Effector memory CD8-positive, alpha-beta T cell (primary cell): ENCODE measurements at regions not wholly inside any gene's neighbourhood (a gene's known extent, or its start where the extent isn't known, plus 50 kb on each side); places are given as distances from the start of the nearest gene placed in this dataset.

Experiments used
- ATAC-seq: fragments of 150-1000 bp; cut with Tn5 transposase; replicated peaks from 2 replicates; pipeline ENCODE4 v1.10.0; 2021; ENCODE audit warnings: mild to moderate bottlenecking, moderate library complexity
- DNase-seq, 3 experiments: peaks; one replicate each; pipeline ENCODE4 v3.0.0; 2021
- H3K27ac Mint-ChIP-seq, 2 donors: one replicate each; pipeline ENCODE4 v1.8.0; 2022; ENCODE audit warnings: mild to moderate bottlenecking in 2 of 2, mixed read lengths in 2 of 2, moderate library complexity in 2 of 2
- H3K27me3 Mint-ChIP-seq, 2 donors: one replicate each; pipeline ENCODE4 v1.8.0; 2022; ENCODE audit warnings: mixed read lengths in 2 of 2
- H3K36me3 Mint-ChIP-seq: one replicate; pipeline ENCODE4 v1.8.0; 2022; ENCODE audit warnings: mild to moderate bottlenecking, moderate library complexity, mixed read lengths; ENCODE audit not compliant: insufficient read depth
- H3K4me1 Mint-ChIP-seq, 2 donors: one replicate each; pipeline ENCODE4 v1.8.0; 2022; ENCODE audit warnings: low read depth in 2 of 2, mixed read lengths in 2 of 2
- H3K4me3 Mint-ChIP-seq, 2 donors: one replicate each; pipeline ENCODE4 v1.8.0; 2022; ENCODE audit warnings: mild to moderate bottlenecking in 2 of 2, mixed read lengths in 2 of 2, moderate library complexity in 2 of 2
- H3K9me3 Mint-ChIP-seq, 2 donors: one replicate each; pipeline ENCODE4 v1.8.0; 2022; ENCODE audit warnings: mixed read lengths in 2 of 2

DNA sequence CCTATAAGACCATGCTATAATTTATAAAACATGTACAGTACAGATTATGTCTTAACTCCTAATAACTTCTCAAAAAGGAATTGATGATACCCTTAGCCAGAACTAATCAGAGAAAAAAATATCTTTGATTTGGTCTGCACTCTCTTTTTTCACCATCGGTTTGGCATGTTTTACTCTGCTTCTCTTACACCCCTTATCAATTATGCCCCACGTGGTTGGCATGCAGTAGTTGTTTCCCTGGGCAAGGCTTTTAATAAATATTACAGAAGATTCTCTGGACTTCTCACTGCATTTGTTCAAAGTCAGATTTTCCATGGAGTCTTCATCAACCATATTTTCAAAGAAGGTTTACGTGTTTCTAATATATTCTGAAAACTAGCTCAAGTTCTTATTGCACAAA lies 167.4 kb upstream of the LRIG3 start:
- Mint-ChIP-seq H3K27me3 (no peaks in the 10 kb centered on the region), H3K27ac (no peak overlapping the region), H3K9me3 (peaks cover under 1 to 8% of the 10 kb centered on the region in 2 donors), H3K4me3 (no peak overlapping the region), H3K4me1 (no peaks in the 10 kb centered on the region), H3K36me3 (no peaks in the 10 kb centered on the region)
- no peak for DNase-seq
- no peak for ATAC-seq

DNA sequence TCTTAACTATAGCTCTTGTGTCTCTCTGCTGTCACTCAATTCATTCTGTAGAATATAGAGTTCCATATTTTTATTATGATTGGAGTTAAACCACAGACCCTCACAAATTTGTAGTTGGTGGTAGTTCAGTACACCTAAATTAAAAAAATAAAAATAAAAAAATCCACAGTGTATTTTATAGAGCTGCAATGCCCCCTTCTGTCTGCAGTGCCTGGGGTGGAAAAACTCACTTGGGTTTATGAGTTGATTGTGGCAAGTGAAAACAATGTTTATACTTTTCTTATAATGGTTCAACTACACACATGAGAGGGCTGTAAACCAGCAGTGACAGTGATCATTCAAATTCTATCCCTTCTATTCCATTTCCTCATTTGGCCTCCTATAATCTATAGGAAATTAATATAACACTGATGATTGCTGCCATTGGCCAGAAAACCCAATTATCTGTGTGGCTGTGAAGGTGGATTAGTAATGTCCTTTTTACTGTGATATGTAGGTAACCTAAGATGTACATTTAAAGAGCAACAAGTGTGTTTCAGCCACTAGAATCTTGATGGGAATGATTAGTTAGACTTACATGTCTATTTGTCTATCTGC lies 166.9 kb upstream of the LRIG3 start:
- H3K9me3 Mint-ChIP-seq = peaks cover 6 to 11% of the 10 kb centered on the region in 2 donors
- no peaks in the 10 kb centered on the region for H3K4me1 Mint-ChIP-seq
- ATAC-seq (no peak), DNase-seq (no peak)
- H3K4me3 Mint-ChIP-seq = no peak overlapping the region
- H3K27ac Mint-ChIP-seq = no peak overlapping the region
- no peaks in the 10 kb centered on the region for H3K36me3 Mint-ChIP-seq
- H3K27me3 Mint-ChIP-seq = no peaks in the 10 kb centered on the region

DNA sequence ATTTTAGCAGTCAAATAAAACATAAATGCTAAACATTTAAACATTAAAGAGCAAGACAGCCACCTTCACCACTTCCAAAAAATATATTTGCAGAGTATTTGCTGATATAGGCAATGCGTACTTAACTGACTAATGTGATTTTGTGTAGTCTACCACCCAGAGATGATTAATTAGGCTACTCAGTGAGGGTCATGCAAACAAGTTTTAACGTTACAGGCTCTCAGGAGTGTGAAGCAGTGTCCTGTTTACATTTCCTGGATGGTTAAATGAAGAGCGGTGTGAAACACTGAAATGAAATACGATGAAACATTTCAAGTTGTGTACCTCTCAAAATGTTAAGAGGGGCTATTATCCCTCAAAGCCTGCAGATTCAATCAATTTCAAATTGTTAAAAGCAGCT lies 165.8 kb upstream of the LRIG3 start:
- no peaks in the 10 kb centered on the region for H3K36me3 Mint-ChIP-seq
- H3K9me3 Mint-ChIP-seq = peaks cover 7 to 10% of the 10 kb centered on the region in 2 donors
- DNase-seq (no peak), ATAC-seq (no peak)
- no peak overlapping the region for H3K4me3 Mint-ChIP-seq
- H3K27me3 Mint-ChIP-seq = no peaks in the 10 kb centered on the region
- no peak overlapping the region for H3K27ac Mint-ChIP-seq
- H3K4me1 Mint-ChIP-seq = no peaks in the 10 kb centered on the region

DNA sequence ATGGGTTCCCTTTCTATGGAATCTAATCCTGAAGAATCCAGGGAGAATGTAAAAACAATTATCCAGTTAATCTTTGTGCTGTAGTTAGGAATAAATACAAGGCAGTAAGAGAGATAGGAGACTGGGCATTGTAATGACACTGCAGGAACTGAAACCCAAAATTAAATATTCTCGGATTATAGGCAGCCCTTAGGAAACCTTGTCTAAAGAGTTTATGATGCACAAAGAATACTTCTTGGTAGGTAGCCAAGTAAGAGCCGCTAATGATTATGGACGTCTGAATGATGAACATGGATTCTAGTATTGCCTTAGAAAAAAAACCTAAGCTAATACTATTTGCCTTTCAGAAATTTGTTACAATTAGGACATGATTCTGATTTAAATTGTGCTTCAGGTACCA lies 165.4 kb upstream of the LRIG3 start:
- H3K36me3 Mint-ChIP-seq = no peaks in the 10 kb centered on the region
- H3K27me3 Mint-ChIP-seq = no peaks in the 10 kb centered on the region
- H3K4me1 Mint-ChIP-seq = no peaks in the 10 kb centered on the region
- DNase-seq (no peak), ATAC-seq (no peak)
- no peak overlapping the region for H3K4me3 Mint-ChIP-seq
- H3K27ac Mint-ChIP-seq = no peak overlapping the region
- peaks cover 7 to 10% of the 10 kb centered on the region in 2 donors for H3K9me3 Mint-ChIP-seq

DNA sequence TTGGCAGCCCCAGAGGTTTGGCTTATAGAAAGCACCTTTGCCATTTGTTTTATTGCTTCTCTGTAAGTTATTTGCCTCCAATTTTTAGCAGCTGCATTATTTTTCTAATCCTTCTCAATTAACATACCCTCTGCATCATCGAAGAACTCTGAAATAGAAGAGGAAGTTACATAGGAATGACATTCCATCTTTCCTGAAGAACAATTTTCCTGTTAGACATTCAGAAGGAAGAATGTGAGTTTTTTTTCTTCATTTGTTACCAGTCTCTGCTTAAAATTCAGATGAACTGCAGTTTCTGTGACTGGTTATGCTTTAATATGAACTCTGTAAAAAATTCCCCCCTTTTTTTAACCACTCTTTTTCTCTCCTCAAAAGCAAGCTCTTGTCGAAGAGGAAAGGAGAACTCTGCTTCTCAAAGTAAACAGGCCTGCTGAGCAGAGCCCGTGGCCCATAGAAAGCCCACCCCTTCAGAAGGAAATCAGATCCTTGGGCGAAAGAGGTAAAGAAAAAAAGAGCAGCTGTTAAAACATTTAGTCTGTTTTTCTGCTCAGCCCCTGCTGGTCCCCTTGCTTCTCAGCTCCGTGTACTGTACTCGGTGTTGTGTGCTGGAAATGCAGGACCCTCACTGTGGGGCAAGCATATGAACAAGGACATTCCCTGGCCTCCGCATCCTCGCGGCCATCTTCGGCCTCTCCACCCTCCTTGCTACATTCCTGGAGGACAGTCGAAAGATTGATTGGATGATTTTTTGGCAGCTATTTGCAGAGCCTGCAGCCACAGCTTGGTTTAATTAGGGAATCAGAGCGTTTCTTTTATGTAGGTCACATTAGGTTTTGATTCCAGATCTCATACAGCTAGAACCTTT lies 164.4 kb upstream of the LRIG3 start:
- no peaks in the 10 kb centered on the region for H3K27me3 Mint-ChIP-seq
- no peaks in the 10 kb centered on the region for H3K4me1 Mint-ChIP-seq
- ATAC-seq (no peak), DNase-seq (no peak)
- H3K9me3 Mint-ChIP-seq = peaks cover 7 to 10% of the 10 kb centered on the region in 2 donors
- no peak overlapping the region for H3K4me3 Mint-ChIP-seq
- H3K27ac Mint-ChIP-seq = no peak overlapping the region
- H3K36me3 Mint-ChIP-seq = no peaks in the 10 kb centered on the region

DNA sequence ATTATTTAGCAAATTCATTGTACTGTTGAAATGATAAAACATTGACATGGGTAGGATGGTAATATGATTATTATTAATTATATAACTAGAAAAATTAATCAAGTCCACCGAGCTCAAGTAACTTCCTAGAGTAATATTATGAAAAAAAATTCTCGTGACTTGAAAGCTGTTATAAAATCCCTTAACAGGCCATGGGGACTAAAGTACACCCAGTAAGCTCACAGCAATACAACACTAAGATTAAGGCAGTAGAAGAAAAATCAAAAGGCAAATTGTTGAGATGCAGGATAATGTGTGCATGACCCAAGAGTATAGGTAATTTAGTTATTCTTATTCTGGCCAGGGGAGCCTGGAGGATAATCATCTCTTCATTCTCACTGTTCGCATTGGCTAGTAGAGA lies 162.6 kb upstream of the LRIG3 start:
- Mint-ChIP-seq H3K27ac (no peak overlapping the region), H3K4me1 (no peaks in the 10 kb centered on the region), H3K9me3 (peaks cover 10 to 12% of the 10 kb centered on the region in 2 donors), H3K27me3 (no peaks in the 10 kb centered on the region), H3K4me3 (no peak overlapping the region), H3K36me3 (no peaks in the 10 kb centered on the region)
- no peak for DNase-seq
- no peak for ATAC-seq

DNA sequence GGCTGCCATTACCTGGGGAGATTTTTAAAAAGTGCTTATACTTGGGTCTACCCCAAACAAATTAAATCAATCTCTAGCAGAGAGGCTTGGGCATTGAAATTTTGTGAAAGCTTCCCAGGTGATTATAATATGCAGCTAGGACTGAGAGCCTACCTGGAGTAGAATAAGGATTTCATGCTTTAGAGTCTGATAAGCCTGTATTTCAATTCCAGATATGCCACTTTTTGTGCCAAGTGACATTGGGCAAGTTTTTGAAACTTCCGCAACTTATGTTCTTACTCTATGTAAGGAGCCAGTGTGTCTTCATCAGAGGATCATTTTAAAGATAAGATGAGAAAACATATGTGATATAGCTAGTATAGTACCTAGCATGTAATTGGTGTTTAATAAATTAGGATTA lies 159.8 kb upstream of the LRIG3 start:
- Mint-ChIP-seq H3K27ac (no peak overlapping the region), H3K4me1 (no peaks in the 10 kb centered on the region), H3K9me3 (peaks cover 7 to 12% of the 10 kb centered on the region in 2 donors), H3K27me3 (no peaks in the 10 kb centered on the region), H3K4me3 (no peak overlapping the region), H3K36me3 (no peaks in the 10 kb centered on the region)
- ATAC-seq (no peak), DNase-seq (no peak)

DNA sequence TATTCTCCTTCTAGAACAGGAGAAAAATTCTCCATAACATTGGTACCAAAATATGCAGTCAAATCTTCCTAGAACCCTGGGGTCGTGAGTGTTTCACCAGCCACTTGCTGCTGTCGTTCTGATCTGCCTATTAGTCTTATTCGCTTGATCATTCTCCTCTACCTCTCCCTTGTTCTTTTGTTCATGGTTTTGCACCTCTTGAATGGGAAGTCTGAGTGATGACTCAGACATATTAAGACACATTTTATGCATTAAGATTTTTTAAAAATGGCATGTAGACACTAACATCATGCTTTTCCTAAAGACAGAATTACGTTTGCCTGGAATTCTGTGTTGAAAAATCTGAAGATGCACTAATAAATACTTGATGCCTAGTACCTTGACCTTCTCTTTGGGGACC lies 159.2 kb upstream of the LRIG3 start:
- peaks cover 8 to 12% of the 10 kb centered on the region in 2 donors for H3K9me3 Mint-ChIP-seq
- no peak for ATAC-seq
- no peak for DNase-seq
- H3K27me3 Mint-ChIP-seq = no peaks in the 10 kb centered on the region
- H3K27ac Mint-ChIP-seq = no peak overlapping the region
- H3K4me3 Mint-ChIP-seq = no peak overlapping the region
- no peaks in the 10 kb centered on the region for H3K36me3 Mint-ChIP-seq
- H3K4me1 Mint-ChIP-seq = no peaks in the 10 kb centered on the region

DNA sequence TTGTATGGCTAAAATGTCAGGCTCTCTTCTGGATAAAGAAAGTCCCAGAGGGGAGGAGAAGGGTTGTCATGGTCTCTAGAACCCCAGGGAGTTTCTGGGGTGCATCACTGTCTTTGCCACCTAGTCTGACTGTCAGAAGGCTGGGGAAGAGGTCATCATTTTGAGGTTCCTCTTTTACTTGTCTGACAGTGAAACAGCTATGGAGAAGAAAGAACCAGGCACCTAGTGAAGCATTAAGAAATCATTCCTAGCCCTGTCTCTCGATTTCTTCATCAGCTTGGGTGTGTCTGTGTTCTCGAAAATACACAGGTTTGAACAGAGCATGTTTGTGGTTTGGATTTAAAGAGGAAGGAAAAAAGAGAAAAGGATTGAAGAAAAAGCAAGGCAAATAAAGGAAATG lies 158.7 kb upstream of the LRIG3 start:
- H3K27ac Mint-ChIP-seq = no peak overlapping the region
- H3K4me3 Mint-ChIP-seq = no peak overlapping the region
- H3K27me3 Mint-ChIP-seq = no peaks in the 10 kb centered on the region
- H3K9me3 Mint-ChIP-seq = peaks cover 10 to 12% of the 10 kb centered on the region in 2 donors
- DNase-seq = no peak
- H3K4me1 Mint-ChIP-seq = no peaks in the 10 kb centered on the region
- ATAC-seq = no peak
- H3K36me3 Mint-ChIP-seq = no peaks in the 10 kb centered on the region

DNA sequence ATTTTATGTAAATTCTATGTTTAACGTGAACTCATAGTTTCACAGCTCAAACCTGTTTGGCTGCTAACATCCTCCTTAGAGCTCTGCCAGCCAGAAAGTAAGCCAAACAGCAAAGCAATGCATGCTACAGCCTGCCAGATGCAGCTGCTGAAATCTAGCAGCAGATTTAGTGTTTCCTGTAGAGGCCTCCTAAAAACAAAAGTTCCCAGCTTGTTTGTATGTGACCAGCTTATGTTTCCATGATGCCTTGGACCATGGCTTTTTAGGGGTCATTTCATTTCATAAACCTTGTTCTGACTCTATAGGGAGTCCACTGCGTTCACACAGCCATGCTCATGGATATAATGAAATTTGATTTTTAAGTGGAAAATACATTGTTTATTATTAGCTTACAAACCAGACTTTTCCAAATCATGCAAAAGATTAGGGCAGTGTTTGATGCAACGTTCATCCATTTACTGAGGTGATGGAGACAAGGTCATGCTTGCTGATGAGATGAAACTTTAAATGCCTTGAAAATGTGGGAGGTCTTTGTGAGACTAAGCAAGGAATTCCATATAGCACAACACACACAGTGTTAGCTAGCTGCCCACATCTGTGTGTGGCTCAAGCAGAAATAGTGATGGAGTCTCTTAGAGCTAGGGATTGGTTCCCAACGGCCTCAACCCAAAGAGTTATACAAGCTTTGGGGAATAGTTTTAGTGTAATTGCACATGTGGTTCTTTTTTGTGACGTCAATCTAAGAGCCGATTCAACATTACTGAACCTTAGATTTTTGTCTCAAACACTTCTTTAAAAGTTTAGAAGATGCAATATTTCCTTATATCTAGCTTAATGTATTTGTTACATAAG lies 157.5 kb upstream of the LRIG3 start:
- no peak overlapping the region for H3K4me3 Mint-ChIP-seq
- DNase-seq (no peak), ATAC-seq (no peak)

DNA sequence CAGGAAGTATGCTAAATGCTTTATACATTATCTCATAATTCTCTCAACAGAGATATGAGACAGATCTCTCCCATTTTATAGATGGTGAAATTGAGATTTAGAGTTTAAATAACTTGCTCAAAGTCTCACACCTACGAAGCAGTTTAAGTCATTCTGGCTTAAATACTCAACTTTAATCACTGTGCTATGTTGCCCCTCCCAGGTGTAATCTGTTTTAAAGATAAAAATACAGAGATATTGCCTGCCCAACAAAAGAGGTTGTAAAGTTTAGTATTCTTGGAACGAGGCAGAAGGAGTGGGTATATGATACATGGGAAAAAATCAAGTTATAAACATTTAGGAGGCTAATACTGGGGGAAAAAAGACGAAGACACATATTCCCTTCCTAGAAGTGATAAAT lies 156.8 kb upstream of the LRIG3 start:
- Mint-ChIP-seq H3K27me3 (no peaks in the 10 kb centered on the region), H3K9me3 (peaks cover 2 to 6% of the 10 kb centered on the region in 2 donors)
- ATAC-seq = no peak

More for the DNA sequence above, 157.5 kb upstream of the LRIG3 start:
- H3K4me1 Mint-ChIP-seq = no peaks in the 10 kb centered on the region
- H3K36me3 Mint-ChIP-seq = no peaks in the 10 kb centered on the region
- no peaks in the 10 kb centered on the region for H3K27me3 Mint-ChIP-seq
- H3K9me3 Mint-ChIP-seq = peaks cover 7 to 12% of the 10 kb centered on the region in 2 donors
- no peak overlapping the region for H3K27ac Mint-ChIP-seq

DNA sequence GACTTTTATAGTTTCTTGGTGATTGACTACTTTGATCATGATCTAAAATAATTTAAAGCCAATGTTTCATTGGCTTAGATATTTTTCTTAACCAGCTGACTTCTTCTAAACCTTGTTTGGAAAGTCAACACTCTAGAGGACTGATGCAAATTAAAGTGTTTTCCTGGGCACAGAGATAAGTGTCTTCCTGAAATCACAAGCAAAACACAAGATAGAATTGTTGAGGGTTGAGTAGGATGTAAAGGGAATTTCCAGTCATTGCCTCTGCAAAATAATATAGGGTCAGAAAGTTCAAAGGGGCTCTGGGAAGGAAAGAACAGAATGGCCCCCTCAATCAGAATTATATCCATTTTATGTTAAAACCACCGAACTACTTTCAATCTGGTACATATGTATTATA lies 156.3 kb upstream of the LRIG3 start:
- H3K9me3 Mint-ChIP-seq = peaks cover 2 to 5% of the 10 kb centered on the region in 2 donors

More for the DNA sequence above, 156.8 kb upstream of the LRIG3 start:
- H3K4me3 Mint-ChIP-seq = no peak overlapping the region
- H3K36me3 Mint-ChIP-seq = no peaks in the 10 kb centered on the region
- H3K4me1 Mint-ChIP-seq = no peaks in the 10 kb centered on the region
- no peak for DNase-seq
- no peak overlapping the region for H3K27ac Mint-ChIP-seq

DNA sequence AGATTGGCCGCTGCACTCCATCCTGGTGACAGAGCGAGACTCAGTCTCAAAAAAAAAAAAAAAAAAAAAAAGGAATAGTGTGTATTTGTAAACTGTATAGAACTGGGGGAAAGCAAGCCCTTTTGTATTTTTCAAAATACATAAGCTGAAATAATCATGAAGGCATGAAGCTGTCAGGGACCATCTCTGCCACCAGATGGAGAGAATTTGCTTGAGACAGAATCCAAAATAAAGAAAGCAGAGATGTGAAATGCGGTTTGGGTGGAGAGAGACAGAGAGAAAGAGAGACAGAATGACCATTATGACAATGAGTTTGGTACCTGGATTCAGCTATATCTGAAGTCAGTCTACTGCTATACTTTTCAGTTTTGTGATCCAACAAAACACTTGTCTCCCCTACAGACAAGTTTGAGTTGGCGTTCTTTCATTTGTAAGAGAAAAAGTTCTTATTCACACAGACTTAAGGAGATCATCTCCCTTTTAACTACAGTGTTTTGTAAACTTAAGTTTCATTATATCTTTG lies 155.7 kb upstream of the LRIG3 start:
- no peak overlapping the region for H3K4me3 Mint-ChIP-seq
- no peaks in the 10 kb centered on the region for H3K36me3 Mint-ChIP-seq
- peaks cover 2 to 5% of the 10 kb centered on the region in 2 donors for H3K9me3 Mint-ChIP-seq

More for the DNA sequence above, 156.3 kb upstream of the LRIG3 start:
- ATAC-seq (no peak), DNase-seq (no peak)
- H3K4me3 Mint-ChIP-seq = no peak overlapping the region
- H3K27me3 Mint-ChIP-seq = no peaks in the 10 kb centered on the region
- H3K27ac Mint-ChIP-seq = no peak overlapping the region
- no peaks in the 10 kb centered on the region for H3K4me1 Mint-ChIP-seq
- H3K36me3 Mint-ChIP-seq = no peaks in the 10 kb centered on the region

More for the DNA sequence above, 155.7 kb upstream of the LRIG3 start:
- Mint-ChIP-seq H3K4me1 (no peaks in the 10 kb centered on the region), H3K27ac (no peak overlapping the region), H3K27me3 (no peaks in the 10 kb centered on the region)
- DNase-seq = no peak
- ATAC-seq = no peak
